Central memory CD4-positive, alpha-beta T cell (primary cell): ENCODE measurements at regions not wholly inside any gene's neighbourhood (a gene's known extent, or its start where the extent isn't known, plus 50 kb on each side); places are given as distances from the start of the nearest gene placed in this dataset.

ENCODE experiments used
- DNase-seq: peaks from one replicate; pipeline ENCODE4 v3.0.0; 2022

- DNase-seq, result no peak
Observed at GRCh38 chr2:239539083-239539775, 138.4 kb upstream of the HDAC4 start.

GRCh38 chr2:239538357-239539052, 137.7 kb upstream of the HDAC4 start:
- DNase-seq, result no peak

GRCh38 chr2:239537633-239538356, 137.0 kb upstream of the HDAC4 start:
- no peak for DNase-seq

GRCh38 chr2:239536186-239536585, 135.4 kb upstream of the HDAC4 start:
- DNase-seq, result no peak

GRCh38 chr2:239535413-239536144, 134.8 kb upstream of the HDAC4 start:
- no peak for DNase-seq

GRCh38 chr2:239534581-239535412, 134.0 kb upstream of the HDAC4 start:
- DNase-seq, result no peak

GRCh38 chr2:239533569-239534316, 132.9 kb upstream of the HDAC4 start:
- DNase-seq, result no peak

GRCh38 chr2:239532859-239533258, 132.0 kb upstream of the HDAC4 start:
- DNase-seq, result no peak

- no peak for DNase-seq
Observed at GRCh38 chr2:239532250-239532649, 131.4 kb upstream of the HDAC4 start.

GRCh38 chr2:239531456-239532241, 130.8 kb upstream of the HDAC4 start:
- DNase-seq, result no peak

GRCh38 chr2:239530749-239531316, 130.0 kb upstream of the HDAC4 start:
- DNase-seq, result no peak

GRCh38 chr2:239529313-239530015, 128.6 kb upstream of the HDAC4 start:
- no peak for DNase-seq

- no peak for DNase-seq
Observed at GRCh38 chr2:239528883-239529282, 128.1 kb upstream of the HDAC4 start.

- DNase-seq, result no peak
Observed at GRCh38 chr2:239528146-239528545, 127.3 kb upstream of the HDAC4 start.

GRCh38 chr2:239526666-239527415, 126.0 kb upstream of the HDAC4 start:
- DNase-seq, result no peak

GRCh38 chr2:239526038-239526437, 125.2 kb upstream of the HDAC4 start:
- DNase-seq, result no peak

- no peak for DNase-seq
Observed at GRCh38 chr2:239523954-239524330, 123.1 kb upstream of the HDAC4 start.

- DNase-seq, result no peak
Observed at GRCh38 chr2:239523147-239523953, 122.5 kb upstream of the HDAC4 start.
